ENCODE measurements at regions not wholly inside any gene's neighbourhood (a gene's known extent, or its start where the extent isn't known, plus 50 kb on each side); places are given as distances from the start of the nearest gene placed in this dataset.
"Not testable (repeated sequence)": the region's sequence is repeated elsewhere in the genome, so short reads cannot be mapped to it uniquely, and the experiment has no call there.

GRCh38 chr16:87012954-87013938 lies 303.9 kb downstream of the C16orf95 start:
- no peak for DNase-seq

DNA sequence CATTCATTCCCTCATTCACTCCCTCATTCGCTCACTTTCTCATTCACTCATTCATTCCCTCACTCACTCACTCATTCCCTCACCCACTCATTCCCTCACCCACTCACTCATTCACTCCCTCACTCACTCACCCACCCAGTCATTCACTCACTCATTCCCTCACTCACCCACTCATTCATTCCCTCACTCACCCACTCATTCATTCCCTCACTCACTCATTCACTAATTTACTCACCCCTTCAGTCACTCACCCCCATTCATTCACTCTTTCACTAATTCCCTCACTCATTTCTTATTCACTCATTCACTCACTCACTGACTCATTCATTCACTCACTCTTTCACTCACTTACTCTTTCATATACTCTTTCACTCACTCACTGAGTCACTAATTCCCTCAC lies 303.1 kb downstream of the C16orf95 start:
- DNase-seq = no peak

DNA sequence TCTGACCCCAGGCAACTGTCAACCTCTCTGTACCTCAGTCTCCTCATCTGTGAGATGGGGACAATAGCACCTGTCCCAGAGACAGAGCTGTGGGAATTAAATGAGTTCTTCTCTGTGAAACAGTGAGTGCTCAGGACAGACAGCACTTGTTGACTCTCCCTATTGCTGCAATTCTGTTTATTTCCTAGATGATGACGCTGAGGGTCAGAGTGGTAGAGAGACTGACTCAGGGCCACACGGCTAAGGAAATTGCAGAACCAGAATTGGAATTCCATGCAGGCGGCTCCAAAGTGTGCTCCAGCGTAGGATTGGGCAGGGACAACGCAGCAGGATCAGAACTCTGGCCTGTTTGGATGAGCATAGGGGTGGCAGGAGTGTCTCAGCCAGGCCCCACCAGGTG lies 302.2 kb downstream of the C16orf95 start:
- peak; percentile 34 for DNase-seq

DNA sequence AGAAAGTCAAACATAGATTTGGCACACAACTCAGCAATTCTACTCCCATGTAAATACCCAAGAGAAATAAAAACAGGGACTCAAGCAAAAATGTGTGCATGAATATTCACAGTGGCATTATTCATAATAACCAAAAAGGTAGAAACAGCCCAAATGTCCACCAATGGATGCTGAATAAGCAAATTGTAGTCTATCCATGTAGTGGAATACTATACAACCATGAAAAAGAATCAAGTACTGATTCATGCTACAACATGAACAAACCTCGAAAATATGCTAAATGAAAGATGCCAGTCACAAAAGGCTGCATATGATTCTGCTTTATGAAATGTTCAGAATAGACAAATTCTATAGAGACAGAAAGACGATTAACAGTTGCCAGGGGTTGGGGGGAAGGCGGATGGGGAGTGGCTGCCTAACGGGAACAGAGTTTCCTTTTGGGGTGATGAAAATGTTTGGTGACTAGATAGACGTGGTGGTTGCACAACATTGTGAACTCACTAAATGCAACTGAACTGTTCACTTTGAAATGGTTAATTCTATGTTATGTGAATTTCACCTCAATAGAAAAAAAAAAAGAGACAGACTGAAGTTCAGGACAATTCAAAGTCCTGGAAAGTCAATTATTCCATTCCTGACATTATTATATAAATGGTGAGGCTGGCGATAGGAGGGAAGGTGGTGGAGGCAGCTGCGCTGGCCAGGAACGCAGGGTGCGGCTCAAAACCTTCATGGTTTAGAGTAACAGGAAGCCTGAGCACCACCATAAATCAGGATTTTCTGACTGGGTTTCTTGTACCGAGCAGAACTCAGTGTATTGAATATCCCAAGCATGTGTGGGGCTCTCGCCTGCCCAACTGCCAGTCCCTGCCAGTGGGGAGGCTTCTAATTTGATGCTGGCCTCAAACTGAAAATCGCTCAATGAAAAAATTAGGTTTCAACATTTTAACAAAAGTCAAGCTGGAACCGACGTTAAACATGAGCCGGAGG lies 300.9 kb downstream of the C16orf95 start:
- DNase-seq = peak; percentile 20

DNA sequence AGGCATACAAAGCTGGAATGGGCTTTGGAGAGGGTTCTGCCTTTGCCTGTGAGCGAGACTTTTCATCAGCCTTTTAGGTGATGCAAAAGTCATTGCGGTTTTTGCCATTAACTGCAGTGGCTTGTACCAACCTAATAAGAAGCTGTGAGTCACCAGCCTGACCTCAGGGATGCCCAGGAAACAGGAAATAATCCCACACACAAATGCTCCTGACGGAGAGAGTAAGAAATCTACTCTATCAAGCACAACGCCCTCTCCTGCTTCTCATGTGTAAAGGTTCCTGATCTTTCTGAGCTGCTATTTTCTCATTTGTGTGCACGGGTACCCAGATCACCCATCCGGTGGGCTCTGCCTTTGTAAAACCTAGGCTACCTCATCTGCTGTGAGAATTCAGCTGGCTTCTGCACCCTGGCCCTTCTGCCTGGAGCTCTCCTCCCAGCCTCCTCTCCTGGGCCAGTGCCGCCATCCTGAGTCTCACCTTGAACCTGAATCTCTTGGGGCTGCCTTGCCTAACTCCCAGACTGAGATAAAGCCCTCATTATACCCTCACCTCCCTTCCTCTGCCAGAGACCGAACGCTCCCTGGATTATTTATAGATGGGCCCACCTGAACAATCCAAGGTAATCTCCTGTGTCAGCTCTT lies 299.7 kb downstream of the C16orf95 start:
- peak; percentile 69 for DNase-seq

DNA sequence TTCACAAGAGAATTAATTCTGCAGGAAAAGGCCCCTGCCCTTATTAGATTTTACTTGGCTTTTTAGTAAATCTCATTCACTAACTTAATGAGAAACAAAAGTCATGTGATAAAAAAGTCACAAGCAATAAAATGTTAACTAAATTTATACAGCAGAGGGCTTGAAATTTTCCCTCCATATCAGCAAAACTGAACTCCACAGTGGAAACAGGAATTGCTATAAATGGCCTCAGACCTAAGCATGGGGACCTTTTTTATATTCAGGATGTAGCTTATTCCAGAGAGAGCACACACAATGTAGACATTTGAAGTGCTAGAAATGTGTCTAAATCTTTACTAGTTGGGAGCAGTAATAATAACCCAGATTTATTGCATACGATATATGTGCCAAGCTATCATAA lies 291.5 kb downstream of the C16orf95 start:
- no peak for DNase-seq

DNA sequence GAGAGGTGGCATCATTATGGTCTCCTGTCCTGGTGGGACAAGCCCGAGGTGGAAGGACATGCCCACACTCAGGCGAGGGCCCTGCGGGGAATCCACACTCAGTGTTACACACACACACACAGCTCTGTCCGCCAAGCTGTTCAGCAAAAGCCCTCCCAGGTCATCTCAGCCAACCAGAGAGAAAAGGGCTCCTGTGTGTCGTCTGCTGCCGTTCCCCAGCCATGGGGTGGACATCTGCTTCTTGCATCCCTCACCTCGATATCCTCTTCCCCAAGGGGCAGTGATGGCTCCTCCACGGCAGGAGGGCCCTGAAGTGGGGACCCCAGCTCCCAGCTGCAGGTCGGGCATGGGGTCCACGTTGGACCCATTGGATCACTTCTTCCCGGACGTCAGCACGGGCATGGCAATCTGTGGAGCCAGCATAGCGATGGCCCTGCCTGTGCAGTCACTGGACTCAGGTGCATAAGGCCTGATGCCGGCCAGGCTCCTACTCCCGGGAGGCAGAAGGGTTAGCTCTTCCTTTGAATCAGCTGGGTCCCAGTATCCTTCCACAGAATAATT lies 290.1 kb downstream of the C16orf95 start:
- no peak for DNase-seq

GRCh38 chr16:87028481-87029320 lies 288.5 kb downstream of the C16orf95 start:
- DNase-seq = no peak

- DNase-seq = no peak
Measured at GRCh38 chr16:87032554-87032953, 284.6 kb downstream of the C16orf95 start.

DNA sequence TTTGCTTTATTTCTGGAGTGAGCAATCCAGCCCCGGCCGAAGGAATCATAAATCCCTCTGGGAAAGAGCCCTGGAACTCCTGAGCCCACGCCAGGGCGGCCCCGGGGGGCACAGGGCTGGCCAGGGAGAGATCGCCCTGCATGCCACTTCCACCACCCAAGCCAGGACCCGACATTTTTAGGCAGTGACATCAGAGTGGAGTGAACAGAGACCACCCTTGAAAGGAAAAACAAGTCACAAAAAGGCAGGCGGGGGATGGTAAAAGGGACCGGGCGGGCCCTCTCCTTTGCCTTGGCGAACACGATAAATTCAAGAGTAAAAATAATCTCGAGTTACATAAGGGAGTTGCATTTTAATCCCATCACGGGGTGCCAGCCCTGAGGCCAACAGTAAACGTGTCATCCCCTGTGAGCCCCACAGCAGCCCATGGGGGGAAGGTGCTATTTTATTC lies 284.1 kb downstream of the C16orf95 start:
- no peak for DNase-seq

DNA sequence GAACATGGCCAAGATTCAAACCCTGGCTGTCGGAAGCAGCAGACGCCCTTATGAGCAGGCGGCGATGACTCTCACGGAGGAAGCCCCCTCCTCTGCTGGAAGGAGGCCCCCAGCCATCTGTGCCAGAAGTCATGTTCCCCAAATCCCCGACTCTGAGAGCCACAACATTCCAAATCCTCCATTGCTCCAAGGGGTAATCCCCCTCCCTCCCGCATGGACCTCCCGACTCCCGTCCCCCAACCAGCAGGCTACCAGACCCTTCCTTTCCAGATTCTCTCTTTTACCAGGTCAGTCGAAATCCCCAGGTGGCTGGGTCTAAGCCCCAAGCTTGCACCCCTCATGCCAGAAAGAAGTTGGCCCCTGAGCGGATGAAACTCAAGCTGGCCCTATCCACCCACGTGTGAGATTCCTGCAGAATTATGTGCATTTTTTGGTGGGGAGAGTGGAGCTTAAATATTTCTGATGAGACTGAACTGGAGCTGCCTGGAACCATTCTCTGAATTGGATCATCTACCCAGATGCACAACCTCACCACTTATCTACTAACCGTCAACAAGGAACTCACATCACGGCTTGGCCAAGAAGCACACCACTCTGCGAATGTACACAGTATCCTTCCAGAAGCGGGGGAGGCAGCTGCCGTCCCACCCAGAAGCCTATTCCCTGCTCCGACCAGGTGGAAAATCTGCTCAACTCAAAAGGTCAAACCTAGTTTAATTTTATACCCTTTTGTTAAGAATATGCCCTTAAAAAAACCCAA lies 283.5 kb downstream of the C16orf95 start:
- no peak for DNase-seq

DNA sequence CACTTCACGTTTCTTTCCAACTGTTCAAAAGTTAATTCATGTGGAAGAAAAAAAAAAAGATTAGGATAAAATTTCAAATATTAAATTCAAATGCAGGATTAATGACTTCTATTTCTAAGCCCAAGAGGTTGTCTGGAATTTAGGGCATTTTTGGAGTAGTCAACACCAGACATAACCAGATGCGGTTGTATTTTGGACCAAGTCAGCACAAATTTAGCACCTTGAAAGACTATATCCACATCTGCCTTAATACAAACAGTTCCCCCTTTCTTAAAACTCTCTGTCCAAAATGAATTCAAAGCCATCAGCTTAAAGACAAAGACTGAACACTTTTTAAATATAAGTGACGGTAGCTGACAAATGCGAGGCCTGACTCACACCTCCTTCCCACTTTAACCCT lies 282.9 kb downstream of the C16orf95 start:
- DNase-seq = no peak

GRCh38 chr16:87035053-87035452 lies 282.1 kb downstream of the C16orf95 start:
- DNase-seq = no peak

DNA sequence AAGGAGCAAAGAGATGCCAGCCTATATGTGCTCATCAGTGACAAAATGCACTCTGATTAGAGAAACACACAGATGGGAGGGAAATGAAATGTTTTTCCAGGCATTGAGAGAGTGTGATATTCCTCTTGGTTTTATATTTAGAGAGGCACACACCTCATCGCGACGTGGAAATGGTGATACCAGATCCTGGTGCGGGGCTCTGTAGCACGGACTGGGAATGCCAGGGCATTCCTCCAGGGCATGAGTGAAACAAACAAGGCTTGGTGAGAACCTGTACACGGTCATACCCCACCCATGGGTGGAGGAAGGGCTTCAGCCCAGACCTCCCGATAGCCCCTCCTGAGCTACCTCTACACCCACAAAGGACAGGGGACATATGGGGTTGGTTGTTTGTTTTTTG lies 280.2 kb downstream of the C16orf95 start:
- no peak for DNase-seq

- not testable (repeated sequence) for DNase-seq
Measured at GRCh38 chr16:87038528-87038927, 278.7 kb downstream of the C16orf95 start.

- no peak for DNase-seq
Measured at GRCh38 chr16:87040169-87041117, 276.7 kb downstream of the C16orf95 start.

DNA sequence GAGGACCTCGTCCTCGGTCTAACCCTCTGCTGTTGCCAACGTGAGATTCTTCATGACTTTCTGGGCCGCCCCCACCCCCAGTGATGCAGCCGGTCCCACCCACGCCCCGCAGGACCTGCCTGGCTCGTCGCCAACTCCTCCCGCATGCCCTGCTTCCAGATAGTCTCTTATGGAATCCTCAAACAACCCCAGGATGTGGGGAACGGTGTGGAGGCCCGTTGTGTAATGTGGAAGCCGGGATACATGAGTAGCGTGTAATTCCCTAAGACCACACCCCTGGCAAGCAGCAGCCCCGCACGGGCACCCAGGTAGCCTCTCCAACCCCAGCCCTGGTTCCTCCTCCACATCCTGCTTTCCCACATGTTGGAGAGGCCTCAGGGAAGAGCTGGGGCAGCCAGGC lies 275.9 kb downstream of the C16orf95 start:
- no peak for DNase-seq

DNA sequence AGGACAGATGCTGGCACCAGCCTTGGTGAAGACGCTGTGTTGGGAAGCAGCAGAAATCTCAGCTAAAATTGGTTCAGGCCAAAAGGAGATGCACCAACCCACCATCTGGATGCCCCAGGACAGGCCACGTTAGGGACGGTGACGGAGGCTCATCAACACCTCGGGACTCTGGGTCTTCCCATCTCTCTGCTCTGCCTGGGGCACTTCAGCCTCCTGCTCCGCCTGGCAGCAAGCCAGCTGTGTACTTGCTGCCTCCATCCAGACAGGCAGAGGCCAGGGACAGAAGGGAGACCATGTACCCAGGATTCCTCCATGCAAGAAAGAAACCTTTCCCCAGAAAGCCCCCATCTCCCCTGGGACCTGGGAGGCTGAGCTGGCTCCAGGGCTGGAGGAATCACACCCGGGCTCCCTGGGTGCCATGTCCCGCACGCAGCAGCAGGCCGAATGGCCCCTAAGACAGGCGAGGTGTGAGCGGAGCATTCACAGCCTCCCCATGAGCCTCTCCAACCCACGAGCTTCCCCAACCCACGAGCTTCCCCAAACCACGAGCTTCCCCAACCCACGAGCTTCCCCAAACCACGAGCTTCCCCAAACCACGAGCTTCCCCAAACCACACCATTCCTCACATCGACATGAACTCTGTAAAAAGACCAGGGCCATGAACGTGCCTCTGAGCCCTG lies 274.5 kb downstream of the C16orf95 start:
- peak; percentile 1 for DNase-seq

Data from suppressor macrophage treated with lipopolysaccharide for 4 hours (primary cell).